ENCODE measurements at regions not wholly inside any gene's neighbourhood (a gene's known extent, or its start where the extent isn't known, plus 50 kb on each side); places are given as distances from the start of the nearest gene placed in this dataset.
"Not testable (repeated sequence)": the region's sequence is repeated elsewhere in the genome, so short reads cannot be mapped to it uniquely, and the experiment has no call there.

DNA sequence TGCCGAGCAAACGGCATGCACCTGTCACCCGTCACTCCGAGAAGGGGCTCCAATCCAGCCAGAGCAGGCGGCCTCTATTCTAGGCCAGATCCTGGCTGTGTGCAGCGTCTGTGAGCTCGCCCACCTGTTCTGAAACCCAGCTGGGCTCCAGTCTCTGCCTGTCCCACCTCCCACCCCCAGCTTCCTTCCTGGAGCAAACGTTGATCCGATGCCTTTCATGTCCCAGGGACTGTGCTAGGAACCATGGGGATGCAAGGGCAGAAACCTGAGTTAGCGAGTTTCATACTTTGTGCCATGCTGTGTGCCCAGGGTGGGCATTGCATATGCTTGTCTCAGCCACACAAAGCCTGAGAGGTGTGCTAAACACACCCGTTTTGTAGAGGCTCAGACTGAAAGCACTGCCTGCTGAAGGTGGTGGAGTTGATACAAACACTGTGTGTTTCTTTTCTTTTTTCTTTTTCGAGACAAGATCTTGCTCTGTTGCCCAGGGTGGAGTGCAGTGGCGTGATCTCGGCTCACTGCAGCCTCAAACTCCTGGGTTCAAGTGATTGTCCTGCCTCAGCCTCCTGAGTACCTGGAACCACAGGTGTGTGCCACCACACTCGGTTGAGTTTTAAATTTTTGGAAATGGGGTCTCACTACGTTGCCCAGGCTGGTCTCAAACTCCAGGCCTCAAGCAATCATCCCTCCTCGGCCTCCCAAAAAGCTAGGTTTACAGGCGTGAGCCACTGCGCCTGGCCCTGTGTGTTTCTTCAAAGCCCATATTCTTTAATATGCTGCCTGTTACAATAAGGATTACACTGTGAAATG, 84.1 kb upstream of the MED13L start:
- DNase-seq: no peak

DNA sequence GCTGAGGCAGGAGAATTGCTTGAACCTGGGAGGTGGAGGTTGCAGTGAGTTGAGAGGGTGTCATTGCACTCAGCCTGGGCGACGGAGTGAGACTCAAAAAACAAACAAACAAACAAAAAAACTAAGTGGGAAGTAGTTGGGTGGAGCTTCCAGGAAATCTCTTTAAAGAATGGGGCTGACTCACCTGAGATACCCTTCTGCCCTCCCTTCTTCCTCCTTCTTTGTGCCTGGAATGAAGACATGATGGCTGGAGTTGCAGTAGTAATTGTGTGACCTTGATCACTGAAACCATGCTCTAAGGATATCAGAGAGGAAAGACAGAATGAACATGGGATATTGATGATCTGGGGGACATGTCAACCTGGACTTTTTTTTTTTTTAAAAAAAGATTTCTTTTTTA, 87.6 kb upstream of the MED13L start:
- no peak for DNase-seq

DNA sequence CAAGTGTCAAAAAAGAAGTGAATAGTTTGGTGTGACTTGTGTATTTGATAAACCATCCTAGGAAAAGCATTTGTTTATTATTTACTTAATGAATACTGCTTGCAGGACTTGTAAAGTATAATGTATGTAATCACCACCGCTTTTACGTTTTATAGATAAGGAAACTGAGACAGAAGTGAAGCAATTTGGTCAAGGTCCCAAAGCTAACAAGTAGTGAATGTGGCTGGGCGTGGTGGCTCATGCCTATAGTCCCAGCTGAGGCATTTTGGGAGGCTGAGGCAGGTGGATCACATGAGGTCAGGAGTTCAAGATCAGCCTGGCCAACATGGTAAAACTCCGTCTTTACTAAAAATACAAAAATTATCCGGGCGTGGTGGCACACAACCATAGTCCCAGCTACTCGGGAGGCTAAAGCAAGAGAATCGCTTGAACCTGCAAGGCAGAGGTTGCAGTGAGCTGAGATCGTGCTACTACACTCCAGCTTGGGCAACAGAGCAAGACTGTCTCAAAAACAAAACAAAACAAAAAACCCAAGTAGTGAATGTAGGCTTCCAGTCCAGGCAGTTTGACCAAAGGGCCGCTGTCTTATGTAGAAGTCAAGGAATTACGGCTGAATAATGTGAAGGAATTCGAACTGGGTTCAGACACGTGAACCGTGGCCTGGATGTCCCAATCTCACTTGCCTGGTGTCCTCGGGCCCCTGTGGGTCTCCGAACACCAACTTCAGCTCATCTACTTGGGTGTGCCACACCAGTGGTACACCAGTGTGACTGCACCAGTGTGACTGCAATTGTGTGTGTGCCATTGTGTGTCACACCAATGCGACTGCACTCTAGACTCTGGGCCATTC, 88.3 kb upstream of the MED13L start:
- no peak for DNase-seq

DNA sequence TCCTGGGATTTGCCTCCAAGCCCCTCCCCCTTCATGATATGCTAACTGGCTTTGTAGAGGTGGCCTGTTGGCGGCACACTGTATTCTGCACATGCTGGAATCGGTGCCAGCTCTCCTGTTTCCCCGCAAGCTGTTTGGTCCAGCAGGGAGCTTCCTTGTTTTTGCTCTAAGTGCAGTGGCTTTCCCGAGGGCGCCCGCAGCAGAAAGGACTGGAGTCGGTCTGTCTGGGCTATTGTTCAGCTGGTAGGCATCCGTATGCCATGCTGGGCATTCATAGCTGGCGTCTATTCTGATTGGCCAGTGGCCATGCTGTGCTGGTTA, 88.9 kb upstream of the MED13L start:
- no peak for DNase-seq

DNA sequence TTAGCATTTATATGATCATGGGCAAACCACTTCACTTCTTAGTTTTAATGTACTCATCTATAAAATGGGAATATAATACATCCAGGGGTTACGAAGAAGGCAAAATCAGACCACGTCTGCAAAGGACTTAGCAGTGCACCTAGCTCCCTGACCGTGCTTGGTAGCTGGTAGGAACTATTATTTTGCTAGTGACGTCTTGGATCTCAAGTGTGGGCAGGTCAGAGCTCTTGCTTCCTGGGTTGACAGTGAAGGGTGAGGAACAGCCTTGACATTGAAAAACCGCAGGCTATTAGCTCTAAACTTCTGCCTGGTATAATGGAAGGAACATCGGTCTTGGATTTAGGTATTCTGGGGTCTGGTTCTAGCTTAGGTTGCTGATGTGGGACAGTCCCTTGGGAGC, 89.3 kb upstream of the MED13L start:
- DNase-seq: no peak

DNA sequence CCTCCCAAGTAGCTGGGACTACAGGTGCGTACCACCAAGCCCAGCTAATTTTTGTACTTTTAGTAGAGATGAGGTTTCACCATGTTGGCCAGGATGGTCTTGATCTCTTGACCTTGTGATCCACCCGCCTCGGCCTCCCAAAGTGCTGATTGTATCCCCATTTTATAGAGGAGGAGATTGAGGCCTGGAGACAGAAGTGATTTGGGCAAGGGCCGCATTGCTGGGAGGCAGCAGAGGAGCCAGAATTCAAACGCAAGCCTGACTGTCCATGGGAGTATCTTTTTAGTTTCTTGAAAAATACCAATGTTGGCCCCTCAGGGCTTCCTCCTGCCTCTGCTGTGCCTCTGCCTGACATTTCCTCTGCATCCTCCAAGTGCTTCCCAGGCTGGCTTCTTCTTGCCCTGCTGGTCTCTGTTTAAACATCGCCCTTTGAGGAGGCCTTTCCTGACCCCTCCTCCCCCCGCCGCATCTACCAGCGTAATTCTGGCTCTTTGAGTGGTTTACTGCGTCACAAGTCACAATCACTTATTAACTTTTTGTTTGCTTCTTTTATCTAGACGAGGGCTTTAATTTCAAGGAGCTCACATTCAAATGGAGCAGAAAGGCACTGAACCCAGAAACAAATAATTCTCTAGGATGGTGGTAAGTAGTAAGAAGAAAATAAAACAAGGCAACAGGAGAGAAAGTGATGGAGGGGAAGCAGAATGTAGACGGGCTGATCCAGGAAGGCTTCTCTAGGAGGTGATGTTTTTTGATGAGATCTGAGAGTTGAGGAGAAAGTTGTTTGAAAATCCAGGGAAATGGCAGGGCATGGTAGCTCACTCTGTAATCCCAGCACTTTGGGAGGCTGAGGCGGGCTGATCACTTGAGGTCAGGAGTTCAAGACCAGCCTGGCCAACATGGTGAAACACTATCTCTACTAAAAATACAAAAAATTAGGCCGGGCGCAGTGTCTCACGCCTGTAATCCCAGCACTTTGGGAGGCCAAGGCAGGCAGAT, 91.0 kb upstream of the MED13L start:
- no peak for DNase-seq

DNA sequence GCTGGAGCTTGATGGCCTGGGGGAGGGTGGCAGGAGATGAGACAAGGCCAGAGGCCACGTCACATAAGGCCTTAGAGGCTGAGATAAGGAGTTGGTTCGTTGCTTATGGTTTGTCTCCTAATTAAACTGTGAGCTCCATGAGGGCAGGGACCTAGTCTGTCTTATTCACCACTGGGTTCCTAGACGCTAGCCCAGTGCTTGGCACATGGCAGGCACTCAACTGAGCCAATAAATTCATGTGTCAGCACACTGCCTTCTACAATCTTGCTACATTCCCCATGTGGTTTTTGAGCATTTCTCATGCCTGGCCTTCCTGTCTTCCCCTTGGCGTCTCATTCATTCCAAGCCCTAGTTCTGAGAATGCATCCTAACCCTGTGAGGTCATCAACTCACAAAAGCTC, 92.5 kb upstream of the MED13L start:
- no peak for DNase-seq

DNA sequence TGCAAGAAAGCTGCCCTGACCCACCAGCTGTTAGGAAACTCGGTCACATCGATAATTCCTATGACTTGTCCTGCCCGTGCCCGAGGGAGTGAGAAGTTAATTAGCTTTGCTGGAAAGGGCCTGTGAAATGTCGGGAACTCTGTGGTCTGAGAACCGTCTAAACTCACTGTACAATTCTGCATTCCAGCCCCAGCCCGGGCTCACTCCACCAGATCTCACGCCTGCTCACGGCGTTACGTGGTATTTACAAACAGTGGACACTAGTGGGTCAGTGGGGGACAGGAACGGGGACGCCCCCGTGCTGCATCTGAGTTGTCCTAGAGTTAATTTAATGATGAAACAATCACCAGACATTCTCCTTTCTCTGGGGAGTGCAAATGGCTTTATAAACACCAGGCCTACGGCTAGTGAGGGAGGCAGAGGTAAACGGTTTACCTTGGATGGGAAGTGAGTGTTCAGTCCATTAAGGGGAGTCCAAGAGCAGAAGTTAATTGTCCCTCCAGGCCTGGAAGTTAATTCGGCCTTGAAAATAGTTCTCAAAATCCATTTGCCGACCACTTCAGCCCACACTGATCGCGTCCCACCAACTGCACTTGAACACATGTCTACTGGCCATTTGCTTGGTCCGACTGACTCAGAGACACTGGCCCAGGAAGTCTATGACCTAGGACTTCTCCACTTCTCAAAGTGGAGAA, 93.5 kb upstream of the MED13L start:
- DNase-seq: no peak

DNA sequence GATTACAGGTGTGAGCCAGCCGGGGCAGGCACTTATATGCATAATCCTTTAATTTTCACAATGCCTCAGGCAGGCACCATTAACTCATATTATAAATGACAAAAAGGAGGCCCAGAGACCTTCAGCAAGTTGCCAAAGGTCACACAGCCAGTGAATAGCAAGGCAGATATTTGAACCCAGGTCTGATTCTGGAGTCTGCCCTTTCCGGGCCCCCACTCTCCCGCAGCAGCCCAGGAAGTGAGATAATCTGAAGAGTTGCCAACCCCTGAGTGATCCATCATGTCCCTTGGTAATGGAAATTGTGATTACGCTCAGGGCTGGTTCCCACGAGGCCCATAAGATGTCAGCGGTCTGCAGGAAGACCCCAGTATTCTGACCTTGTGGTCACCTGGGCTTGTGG, 95.3 kb upstream of the MED13L start:
- DNase-seq: no peak

DNA sequence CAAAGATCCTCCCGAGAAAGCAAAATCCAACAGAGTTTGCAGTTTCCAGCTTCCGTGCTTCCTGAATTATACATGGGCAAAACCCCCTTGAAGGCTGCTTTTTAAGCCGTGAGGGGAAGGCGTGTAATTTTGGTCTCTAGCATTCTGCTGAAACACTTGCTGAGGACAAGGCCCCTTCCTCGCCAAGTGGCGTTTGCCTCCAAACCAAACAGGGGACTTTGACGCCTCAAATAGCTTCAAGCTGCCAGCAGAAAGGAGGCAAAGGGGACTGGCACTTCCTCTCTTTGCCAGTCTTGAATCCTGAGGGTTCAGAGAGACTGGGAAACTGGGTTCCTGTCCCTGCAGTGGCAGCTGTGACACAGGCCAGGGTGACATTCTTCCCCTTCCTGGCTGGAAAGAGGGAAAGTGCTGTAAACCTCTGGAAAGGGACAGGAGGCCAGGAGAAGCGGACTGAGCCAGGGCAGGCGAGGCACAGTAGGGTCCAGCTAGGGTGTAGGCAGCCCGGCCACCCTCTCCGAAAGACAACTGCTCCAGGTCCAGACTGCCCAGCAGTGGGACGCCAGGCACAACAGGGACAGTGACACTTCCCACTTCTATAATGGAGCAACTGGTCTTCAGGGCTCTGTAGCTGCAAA, 96.2 kb upstream of the MED13L start:
- DNase-seq: no peak

DNA sequence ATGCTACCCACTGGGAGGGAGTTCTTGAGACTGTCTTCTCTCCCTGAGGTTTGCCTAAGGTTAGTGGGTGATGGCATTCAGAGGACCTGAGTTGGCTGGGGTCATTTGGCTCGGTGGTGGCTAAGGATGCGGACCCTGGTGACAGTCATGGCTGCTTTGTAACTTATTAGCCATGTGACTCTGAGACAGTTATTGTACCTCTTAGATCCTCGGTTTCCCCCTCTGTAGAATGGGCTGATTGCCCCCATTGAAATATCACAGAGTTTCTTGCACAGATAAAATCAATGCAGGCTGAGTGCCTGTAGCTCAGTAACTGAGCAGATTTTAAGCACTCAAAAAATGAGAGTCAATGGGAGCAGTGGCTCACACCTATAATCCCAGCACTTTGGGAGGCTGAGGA, 96.7 kb upstream of the MED13L start:
- no peak for DNase-seq

DNA sequence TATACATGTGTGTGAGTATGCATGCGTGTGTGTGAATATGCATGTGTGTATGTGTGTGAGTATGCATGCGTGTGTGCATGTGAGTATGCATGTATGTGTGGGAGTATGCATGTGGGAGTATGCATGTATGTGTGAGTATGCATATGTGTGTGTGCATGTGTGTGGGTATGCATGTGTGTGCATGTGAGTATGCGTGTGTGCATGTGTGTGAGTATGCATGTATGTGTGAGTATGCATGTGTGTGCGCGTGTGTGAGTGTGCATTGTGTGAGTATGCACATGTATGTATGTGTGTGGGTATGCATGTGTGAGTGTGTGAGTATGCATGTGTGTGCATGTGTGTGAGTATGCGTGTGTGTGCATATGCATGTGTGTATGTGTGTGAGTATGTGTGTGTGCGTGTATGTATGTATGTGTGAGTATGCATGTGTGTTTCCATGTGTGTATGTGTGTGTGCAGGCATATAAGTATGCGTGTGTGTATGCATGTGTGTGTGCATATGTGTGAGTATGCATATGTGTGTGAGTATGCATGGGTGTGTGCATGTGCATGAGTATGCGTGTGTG, 97.9 kb upstream of the MED13L start:
- DNase-seq: no peak

DNA sequence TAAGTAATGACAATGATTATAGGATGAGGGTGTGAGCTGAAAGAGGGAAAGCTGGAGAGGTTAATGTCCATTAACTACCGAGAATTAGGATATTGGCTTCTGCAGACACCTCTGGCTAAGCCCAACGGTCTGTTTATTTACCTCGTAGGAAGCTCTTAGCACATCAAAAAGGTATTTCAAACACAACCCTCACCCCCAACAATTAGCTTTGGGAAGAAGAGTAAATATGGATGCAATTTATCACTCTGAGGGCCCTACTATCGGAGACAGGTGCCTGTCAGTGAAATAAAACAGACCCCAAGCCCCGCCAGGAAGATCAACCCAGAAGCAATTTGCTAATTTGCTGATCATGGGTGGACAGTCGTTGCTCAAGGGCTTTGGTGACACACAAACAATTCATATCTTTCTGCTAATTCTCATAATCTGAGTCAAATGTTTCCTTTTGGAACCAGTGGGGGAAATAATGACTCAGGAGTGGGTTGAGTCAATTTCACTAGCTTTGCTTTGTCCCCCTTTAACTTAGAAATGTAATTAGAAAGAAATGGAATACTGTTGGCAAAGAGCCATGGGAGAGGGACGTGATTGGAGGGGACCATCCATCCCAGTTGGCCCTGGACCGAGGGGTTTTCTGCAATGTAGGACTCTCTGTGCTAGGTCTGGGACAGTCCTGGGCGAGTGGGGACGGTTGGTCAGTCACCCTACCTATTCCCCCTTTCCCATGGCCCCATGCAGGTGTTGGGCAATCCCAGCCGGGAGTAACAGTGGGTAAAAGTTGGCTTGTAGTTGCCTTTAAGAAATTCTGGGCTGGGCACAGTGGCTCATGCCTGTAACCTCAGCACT, 99.1 kb upstream of the MED13L start:
- DNase-seq: peak; percentile 78

DNA sequence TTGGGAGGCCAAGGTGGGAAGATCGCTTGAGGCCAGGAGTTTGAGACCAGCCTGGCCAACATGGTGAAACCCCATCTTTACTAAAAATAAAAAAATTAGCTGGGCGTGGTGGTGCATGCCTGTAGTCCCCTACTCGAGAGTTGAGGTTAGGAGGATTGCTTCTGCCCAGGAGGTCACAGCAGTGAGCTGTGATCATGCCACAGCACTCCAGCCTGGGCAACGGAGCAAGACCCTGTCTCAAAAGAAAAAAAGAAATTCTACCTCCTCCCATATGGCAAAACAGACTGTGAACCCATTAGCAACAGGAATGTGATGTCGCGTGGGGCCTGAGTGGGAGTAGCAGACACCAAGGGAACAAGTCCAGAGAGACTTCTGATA, 99.7 kb upstream of the MED13L start:
- DNase-seq: not testable (repeated sequence)

DNA sequence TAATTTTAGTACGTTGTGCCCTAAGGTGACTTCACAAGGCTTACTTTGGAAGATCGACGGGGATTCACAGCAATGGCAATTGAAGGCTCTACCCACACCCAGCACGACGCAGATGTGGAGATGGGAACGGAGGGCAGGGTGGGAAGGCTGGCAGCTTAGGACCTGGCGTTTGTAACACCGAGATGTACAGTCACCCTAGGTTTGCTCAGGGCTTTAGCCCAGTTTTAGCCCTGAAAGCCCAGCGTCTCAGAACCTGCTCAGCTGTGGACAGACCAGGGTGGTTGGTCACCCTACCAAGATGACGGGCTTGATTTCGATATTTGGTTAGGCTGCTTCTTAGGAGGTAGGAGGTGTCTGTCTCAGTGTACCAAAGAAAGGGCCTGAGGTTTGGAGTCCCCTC, 100.5 kb upstream of the MED13L start:
- DNase-seq: no peak

DNA sequence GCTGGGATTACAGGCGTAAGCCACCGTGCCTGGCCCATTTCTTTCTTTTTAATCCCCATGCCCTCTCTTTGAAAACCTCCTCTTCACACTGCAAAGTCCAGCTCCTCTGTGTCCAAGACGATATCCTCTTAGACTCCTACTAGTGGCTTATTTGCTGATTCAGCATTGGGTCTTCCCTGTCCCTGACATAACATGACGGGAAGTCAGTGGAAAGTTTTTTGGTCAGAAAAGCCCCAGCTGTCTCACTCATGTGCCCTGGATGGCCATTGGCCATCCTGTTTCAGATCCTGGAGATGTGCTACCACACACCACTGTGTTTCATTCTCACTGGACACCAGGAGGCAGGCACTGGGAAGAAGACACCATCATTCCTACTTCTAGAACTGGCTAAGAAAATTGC, 102.6 kb upstream of the MED13L start:
- DNase-seq: no peak

DNA sequence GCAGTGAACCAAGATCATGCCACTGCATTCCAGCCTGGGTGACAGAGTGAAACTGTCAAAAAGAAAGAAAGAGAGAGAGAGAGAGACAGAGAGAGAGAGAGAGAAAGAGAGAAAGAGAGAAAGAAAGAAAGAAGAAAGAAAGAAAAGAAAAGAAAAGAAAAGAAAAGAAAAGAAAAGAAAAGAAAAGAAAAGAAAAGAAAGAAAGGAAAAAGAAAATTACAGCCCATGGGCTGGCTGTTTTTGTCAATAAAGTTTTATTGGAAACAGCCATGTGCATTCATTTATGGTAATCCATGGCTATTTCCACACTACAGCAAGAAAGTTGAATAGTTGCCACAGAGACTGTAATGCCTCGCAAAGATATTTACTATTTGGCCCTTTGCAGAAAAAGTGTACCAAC, 103.2 kb upstream of the MED13L start:
- DNase-seq: not testable (repeated sequence)

DNA sequence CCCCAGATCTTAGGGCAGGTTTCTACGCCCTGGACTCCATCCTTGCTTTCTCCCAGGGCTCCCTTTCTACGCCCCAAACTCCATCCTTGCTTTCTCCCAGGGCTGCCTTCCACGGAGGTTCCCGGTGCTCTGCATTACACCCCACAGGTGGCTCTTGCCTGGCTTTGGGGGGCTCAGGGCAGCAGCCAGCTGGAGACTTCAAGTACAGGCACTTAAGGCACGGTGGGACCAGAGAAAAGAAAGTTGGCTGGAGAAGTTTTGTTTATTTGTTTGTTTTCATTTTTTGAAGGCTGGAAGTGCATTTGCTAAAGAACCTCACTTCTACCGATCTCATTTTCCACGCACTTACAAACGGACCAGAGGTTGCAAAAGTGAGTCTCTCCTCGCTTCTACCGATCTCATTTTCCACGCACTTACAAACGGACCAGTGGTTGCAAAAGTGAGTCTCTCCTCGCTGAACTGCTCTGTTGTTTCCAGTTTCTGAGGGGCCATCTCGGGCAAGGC, 103.8 kb upstream of the MED13L start:
- DNase-seq: no peak

DNA sequence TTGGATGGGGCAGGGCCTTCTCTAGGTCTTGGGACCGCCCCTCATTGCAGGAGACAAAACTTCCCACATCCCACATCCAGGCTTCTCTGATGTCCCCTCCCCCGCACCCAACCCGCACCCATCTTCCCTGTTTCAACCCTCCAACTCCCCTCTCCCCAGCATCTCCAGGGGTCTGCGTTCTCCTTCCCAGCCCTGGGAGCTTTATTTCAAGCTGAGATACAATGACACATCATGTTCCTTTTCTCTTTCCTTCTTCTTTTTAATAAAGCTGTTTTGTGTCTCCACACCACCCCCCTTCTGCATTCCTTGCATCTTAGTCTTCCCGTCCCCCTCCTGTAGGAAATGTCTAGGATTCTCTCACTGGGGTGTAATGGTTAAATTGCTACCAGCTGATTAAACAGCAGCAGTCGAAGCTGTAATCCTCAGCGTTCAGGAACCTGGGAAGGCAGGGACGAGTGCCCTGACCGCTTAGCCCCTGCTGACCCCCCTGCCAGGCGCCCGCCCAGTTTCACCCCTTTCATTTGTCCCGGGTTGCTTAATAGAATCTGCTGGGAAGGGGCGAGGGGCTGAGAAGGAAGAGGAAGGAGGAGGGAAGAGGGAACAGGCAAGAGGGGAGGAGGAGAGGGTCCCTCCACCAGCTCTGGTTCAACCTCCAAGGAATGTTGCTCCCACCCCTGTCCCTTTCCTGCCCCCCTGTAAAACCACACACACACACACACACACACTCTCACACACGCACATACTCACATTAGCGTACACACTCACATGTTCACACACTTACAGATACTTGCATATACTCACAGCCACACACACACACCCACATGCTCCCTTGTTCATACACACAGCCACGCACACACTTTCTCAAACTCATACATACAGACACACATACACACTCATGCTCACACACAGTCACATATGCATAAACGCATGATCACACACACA, 104.5 kb upstream of the MED13L start:
- DNase-seq: peak; percentile 85

Measured in amniotic stem cell (primary cell).